Dedifferentiated amniotic fluid mesenchymal stem cell (primary cell): ENCODE measurements at regions not wholly inside any gene's neighbourhood (a gene's known extent, or its start where the extent isn't known, plus 50 kb on each side); places are given as distances from the start of the nearest gene placed in this dataset.
"Not testable (repeated sequence)": the region's sequence is repeated elsewhere in the genome, so short reads cannot be mapped to it uniquely, and the experiment has no call there.

Experiments used
- DNase-seq: peaks from one replicate; pipeline ENCODE4 v3.0.0-alpha.2; 2016; ENCODE audit errors: extremely low spot score

DNA sequence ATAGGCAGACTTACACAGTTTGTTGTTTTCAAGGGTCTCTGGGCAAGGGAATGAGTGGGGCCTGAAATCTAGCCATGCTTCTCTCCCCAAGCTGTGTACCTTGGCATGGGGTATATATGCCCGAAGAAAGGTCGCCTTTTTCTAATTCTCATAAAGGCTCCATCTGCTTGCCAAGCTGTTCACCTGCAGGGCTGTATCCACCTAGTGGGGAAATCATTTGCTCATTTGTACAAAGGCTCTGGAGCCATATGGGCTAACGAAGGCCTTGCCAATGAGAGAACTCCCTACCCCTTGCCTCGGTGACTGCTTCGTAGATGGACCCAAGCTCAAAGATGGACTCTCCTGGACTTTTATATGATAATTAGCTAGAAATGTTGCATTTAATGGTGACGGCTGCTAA, 1097.0 kb downstream of the PDHA2 start:
- DNase-seq: no peak

- DNase-seq: no peak
Measured at GRCh38 chr4:96946552-96946951, 1106.7 kb downstream of the PDHA2 start.

DNA sequence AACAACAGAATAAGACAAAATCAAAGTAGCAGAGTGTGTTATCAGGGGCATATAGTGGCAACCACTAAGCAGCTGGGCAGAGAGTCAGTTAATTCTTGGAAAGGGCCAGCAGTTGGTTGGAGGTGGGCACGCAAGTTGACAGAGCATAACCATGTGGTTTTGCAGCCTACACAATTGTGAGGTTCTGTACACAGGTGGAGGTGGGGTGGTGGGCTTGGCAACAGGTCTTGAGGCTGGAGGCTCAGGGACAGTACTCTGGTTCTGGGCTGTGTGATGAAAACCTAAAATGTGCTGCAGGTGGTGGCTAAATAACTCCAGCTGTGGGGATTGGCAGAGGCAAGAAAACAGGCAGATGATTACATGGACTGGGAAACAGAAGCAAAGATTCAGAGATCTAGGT, 1112.7 kb downstream of the PDHA2 start:
- DNase-seq: no peak

- no peak for DNase-seq
Measured at GRCh38 chr4:96955226-96955625, 1115.3 kb downstream of the PDHA2 start.

DNA sequence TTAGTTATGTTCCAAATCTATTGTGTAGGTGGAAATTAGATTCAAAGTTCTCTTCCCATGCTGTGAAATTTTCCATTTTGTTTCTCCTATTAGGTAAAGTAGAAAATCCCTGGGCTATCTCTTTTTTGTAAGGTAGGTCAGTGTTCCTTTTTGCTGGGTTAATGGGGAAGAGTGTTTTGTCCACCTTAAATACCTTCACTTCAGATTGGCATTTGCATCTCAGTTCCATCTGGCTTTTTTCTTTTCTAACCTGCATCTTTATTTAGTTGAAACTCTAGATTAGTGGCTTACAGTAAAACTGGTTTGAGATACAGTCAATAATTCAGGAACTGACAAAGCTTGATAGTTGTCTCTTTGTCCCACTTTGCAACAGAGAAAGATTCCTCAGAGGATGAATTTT, 1115.8 kb downstream of the PDHA2 start:
- no peak for DNase-seq

DNA sequence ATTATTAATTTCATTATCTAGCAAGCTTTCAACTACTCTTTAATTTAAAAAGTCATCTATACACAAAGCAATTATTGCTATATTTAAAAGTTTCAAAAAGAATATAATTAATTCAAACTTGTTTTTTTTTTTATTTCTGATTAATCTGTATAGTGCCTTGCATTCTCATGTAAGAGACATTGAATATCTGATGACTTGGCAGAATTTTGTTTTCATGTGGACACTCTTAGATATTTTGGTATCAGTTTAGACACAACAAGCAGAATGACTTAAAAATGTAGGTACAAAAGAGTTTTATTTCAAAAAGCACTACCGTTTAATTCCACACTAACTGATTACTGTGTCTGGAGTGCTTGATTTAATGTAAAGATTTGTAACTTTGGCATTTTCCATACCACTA, 1129.6 kb downstream of the PDHA2 start:
- no peak for DNase-seq

- no peak for DNase-seq
Measured at GRCh38 chr4:96972920-96973319, 1133.0 kb downstream of the PDHA2 start.

- DNase-seq: no peak
Measured at GRCh38 chr4:96974295-96974694, 1134.4 kb downstream of the PDHA2 start.

- no peak for DNase-seq
Measured at GRCh38 chr4:96983830-96984229, 1143.9 kb downstream of the PDHA2 start.

DNA sequence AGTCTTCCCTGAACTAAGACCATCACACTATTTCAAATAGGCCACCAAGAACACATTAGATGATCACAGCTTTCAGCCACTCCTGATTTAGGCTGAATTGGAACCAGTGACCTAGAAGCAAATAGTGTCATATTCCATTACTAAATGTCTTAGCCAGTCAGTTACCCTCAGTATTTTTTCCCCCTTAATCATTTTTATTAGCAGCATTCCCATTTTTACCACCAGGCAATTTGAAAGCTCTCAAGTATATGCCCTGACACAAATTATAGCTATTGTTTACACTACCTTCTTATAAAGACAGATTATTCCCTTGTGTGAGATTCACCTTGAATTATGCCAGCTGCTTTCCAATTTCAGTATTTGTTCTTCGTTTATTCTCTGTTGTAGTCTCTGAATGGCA, 1146.9 kb downstream of the PDHA2 start:
- no peak for DNase-seq

- DNase-seq: no peak
Measured at GRCh38 chr4:96991083-96991482, 1151.2 kb downstream of the PDHA2 start.

DNA sequence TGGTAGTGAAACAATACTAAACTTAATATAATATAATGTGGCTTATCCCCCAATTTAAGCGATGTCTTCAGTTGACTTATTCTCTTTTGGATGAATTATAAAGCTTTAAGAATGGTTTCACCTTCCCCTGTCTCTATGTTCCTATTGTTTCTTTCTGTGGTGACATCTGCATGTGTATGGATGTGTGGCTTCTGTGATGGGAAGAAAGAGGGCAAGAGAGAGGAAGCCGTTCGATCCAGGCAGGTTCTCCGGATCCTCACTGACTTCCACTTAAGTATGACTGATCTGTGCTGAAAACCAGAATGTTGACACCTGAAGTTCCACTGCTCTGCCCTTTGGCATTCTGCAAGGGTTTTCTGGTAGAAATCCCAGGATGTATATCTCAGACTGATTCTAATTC, 1150.8 kb downstream of the STPG2 start:
- no peak for DNase-seq

GRCh38 chr4:96993560-96993959, 1149.7 kb downstream of the STPG2 start:
- DNase-seq: no peak

- no peak for DNase-seq
Measured at GRCh38 chr4:97003715-97004114, 1139.6 kb downstream of the STPG2 start.

GRCh38 chr4:97013309-97013708, 1130.0 kb downstream of the STPG2 start:
- no peak for DNase-seq

- no peak for DNase-seq
Measured at GRCh38 chr4:97013711-97014110, 1129.6 kb downstream of the STPG2 start.

DNA sequence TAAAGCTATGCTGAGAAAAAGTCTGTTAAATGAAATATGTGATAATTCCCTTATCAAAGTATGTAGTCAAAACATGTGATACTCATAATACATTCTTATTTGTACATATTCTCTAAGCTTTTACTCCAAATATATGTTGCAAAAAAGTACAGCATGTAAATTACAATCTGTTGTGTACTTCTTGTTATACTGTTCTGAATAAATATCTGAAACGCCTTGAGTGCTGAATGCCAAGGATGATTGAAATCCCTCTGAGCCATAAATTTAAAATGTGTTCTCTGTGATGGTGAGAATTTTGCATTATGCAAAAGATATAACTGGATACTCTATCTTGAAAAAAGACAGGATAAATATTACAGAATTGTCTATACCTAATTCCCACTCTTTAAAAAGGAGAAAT, 1128.0 kb downstream of the STPG2 start:
- DNase-seq: no peak

DNA sequence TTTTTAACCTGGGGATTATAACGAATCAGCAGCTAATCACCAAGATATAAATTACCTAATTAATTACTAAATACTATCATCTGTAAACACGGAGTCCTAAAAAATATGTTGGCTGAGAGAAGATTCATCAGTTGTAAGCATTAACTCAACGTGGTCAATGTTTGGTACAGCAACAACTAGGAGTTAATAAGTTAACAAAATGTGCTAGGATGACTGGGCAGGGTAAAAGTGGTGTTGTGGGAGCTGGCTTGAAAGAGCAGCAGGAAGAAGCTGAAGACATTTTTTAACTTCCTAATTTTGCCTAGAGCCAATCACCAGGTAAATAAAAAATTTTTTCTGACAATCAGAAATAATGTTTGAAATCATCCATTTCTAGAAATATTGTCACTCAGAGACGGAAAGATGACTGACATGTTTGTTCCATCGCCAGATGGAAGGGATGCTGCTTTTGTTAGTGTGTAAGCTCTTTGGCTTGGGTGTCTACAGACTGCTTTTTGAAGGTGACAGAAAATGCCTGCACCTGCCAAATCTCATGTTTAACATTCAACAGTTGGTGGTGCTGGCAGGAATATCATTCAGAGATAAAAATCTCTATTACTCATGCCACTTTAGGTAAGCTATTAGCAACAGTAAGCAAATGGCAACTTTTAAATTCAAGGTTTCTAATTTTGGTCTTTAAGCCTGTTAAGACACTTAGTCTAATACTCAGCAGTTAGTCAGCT, 1126.9 kb downstream of the STPG2 start:
- DNase-seq: no peak

DNA sequence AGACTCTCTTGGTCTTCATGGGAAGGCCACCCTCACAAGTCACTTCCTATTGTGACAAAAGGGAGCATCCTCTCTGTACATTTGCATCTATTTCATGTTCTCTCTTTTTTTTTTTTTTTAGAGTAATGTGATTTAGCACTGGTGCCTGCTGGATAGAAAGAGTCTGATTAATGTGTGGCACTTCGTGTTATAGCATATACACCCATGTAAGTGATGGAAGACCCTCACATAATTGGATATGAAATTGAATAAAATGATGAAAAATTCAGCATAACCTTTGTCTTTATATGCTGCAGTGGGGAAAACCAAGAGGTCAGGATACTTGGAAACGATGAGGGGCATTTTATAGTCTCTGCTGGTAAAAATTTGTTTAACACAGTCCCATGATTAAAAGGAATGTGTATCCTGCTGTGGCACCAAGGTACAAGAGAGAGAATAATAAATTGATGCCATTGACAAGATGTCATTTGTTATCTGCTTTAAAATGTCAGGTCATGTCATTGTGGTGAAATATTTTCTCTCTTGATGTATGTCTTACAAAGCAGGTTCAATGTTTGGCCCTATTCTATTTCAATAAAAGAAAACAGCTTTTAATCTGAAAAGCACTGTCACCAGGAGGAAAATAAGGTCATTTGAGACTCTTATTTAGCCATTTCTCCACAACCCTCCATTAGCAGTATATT, 1115.4 kb downstream of the STPG2 start:
- no peak for DNase-seq

DNA sequence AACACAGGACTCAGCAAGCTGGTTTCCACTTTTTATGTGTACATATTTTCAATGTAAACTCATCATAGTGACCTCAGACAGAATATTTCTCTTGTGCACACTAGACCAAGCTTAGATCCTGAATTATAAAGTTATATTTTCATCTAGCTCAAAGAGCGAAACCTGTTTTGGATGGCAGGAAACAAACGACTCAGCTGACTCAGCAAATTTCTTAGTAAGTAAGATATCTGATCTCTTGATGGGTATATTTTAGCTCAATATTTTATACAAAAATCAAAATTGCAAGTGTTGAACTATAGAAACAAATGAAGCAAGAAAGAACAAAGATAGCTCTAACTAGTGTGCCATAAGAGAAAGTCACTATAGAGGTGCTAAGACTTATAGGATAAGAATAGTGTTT, 1114.5 kb downstream of the STPG2 start:
- DNase-seq: no peak

GRCh38 chr4:97037411-97038145, 1105.7 kb downstream of the STPG2 start:
- DNase-seq: not testable (repeated sequence)

GRCh38 chr4:97038146-97038516, 1105.1 kb downstream of the STPG2 start:
- DNase-seq: no peak

DNA sequence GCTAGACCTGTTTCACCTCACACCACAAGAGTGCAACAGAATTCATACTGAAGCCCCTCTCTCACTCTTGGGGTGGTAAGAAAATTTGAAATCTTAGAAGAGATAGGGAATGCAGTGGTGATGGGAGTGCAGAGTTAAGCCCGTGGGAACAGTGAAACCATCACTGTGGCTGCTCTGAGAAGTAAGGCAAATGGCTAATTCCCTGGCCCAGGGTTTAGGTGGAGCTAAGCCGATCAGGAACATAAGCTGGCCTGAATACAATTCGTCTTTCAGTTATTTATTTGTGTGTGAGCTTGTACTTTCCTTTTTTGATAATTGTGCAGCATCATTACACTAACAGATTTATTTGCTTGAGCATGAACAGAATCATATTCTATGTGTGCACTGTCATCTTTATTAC, 1070.6 kb downstream of the STPG2 start:
- DNase-seq: no peak
